NCI-H526 (cell line): ENCODE measurements at regions not wholly inside any gene's neighbourhood (a gene's known extent, or its start where the extent isn't known, plus 50 kb on each side); places are given as distances from the start of the nearest gene placed in this dataset.
A peak's percentile ranks its signal among the peaks of the same experiment; 100 is the strongest.

Source experiments
- DNase-seq, 2 experiments: peaks; one replicate each; lab custom pipeline; 2025; lab: John Stamatoyannopoulos, UW

DNA sequence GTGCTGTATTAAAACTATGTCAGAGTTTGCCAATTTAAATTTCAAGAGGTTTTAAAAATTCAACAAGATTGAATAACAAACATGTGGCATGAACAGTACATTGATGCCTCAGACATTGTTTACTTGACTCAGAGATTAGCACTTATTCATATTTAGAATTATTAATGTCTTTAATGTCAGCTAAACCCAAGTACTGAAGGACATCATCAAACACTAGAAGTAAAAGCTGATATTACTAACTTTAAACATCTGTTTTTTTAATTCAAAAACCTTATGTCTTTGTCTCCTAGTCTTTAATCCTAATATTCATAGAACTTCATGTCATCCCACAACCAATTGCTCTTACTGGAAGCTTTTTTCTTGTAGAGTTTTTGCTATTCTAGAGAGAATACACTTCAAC is 406.2 kb upstream of the PCDH7 start:
- no peak for DNase-seq

DNA sequence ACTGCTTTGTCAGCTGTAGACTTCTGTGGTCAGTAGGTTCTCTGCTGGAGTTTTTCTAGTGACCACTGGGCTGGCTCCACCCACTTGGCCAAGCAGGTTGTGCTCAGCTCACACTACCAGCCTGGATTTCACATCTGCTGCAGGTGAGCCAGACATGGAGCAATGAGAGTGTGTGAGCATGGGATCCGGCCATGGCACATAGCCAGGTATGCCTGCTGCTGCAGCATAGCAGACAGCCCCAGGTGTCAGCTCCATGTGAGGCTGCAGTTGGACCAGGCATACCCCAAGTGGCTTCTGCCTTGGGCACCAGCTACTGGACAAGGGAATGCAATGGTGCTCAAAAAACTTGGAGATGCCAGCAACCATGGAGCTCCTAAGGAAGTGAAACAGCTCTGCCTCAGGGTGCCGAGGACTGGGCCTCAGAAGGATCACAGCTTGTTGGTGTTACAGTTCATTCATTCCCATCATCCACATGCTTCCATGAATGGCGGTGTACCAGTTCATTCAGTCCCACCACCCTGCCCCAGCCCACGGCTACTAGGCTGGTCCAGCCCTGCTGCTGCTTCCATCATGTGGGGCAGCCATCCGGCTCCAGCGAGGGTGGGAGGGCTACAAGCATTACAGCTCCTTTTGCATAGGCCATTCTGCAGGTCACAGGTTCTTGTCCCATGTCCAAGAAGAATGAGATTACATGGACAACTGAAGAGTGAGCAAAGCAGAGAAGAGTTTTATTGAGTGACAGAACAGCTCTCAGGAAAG is 389.1 kb upstream of the PCDH7 start:
- no peak for DNase-seq

DNA sequence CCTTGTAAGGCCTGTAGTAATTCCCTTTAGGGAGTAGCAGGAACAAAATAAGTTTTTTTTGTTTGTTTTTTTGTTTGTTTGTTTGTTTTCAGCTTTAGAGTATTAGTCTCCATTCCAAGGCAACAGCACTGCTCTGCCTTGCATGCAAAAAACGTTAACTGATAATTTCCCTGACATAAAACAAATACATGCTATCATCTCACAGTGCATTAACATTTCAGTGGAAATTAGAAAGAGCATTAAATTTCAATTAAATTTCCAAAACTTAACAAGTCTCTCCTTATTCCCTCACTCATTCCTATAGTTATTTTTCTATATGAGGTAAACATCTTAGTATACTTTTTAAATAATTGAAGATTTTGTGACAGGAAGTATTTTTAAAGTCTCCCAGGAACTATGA is 378.4 kb upstream of the PCDH7 start:
- DNase-seq: no peak

DNA sequence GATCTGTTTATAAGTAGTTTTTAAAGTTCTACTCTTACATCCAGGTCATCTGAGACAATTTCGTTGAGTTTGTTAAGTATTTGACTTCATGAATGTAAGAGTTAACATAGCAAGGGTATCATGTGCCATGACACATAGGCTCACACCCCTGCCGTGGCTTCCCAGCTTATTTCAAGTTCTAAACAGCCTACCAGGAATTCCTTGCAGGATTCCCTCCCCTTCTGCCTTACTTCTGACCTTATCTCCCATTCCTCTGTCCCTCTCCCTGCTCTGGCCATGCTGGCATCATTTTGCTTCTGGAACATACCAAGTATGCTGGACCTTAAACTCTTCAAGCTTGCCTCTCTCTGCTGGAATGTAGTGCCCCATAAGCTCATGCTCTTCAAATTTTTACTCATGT is 369.9 kb upstream of the PCDH7 start:
- DNase-seq: no peak

DNA sequence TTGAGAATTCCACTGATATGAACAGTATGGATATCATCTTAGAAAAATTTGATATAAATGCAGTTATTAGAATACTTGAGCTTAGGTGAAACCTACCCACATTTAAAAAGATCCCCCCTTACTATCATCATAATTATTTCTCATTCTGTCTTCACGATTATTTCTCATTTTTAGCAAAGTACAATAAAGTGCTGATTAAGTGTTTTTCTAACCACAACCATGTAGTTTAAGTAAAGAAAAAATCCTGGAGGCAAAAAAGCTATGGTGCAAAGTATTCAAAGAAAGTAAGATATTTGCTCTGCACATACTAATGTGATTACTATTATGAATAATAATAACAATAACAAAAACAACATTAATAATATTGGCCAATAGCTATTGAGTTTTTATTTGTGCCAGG is 365.6 kb upstream of the PCDH7 start:
- DNase-seq: no peak

DNA sequence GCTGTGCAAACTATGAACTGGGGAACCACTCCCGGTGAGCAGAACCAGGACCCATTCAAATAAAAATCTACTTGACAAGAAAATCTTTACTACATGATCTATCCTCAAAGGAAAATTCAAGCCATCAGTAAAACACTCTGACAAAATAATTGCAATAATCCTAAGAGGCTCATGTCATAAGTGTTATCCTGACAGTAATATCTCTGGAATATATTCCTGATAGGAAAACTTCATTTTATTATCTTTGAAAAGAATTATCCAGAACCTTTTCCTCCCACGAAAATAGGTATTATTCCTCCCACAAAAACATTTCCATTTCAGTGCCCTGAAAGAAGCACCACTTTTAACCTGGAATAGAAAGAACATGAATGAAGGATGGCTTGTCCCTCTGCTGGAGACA is 357.7 kb upstream of the PCDH7 start:
- DNase-seq: no peak

DNA sequence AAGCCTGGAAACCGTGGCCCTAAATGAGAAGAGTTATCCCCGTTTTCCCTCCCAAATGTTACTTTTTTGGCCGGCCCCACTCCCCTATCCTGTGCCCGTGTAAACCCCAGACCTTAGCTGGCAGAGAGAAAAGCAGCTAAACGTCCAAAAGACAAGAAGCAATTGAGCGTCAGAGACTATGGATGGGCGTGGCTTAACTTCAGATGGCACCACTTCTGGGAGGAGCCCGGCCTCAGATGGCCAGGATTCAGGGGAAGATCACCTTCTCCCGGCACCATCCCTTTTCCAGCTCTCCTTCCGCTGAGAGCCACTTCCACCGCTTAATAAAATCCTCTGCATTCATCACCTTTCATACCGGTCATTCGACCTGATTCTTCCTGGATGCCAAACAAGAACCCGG is 350.1 kb upstream of the PCDH7 start:
- DNase-seq: peak in 1 of 2 experiments; percentile 6

DNA sequence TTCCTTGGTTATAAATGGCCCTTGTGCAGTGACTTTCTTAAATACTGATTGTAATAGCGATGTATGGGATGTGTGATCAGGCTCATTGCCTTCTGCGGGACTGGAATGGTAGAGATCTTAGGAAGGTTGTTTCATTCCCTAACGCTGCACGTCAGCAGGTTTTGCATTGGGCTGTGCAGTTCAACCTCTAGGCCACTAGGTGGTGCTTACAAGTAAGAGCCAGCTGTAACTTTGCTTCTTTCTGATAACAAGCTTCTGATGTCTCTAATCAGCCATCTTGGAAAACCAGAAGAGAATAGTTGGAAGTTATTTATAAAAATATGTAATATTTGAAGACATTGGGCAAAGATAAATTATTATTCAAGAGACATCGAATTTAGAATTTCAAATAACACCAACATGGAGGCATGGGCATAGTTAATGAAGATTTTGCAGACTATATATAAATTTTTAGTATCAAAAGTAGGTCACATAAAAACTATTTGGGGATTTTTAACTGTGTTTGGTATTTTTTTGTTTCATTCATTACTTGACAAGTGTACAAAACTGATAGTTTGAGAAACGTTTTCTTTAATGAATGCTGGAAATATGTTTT is 339.7 kb upstream of the PCDH7 start:
- peak; percentile 47 to 80 for DNase-seq

DNA sequence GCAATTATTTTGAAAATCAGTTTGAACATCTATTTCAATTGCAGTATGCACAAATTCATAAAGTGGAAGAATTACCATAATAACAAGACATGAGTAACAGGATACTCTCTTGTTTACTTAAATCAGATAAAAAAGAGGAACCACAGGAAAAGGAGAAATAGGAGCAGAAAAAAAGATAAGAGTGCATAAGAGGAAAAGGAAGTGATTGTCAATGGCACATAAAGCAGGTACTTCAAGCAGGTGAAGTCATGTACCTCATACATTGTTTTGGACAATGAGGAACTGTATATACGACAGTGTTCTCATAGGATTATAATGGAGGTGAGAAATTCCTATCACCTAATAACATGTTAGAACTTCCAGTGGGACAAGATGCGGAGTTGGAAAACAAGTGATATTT is 334.5 kb upstream of the PCDH7 start:
- DNase-seq: no peak

DNA sequence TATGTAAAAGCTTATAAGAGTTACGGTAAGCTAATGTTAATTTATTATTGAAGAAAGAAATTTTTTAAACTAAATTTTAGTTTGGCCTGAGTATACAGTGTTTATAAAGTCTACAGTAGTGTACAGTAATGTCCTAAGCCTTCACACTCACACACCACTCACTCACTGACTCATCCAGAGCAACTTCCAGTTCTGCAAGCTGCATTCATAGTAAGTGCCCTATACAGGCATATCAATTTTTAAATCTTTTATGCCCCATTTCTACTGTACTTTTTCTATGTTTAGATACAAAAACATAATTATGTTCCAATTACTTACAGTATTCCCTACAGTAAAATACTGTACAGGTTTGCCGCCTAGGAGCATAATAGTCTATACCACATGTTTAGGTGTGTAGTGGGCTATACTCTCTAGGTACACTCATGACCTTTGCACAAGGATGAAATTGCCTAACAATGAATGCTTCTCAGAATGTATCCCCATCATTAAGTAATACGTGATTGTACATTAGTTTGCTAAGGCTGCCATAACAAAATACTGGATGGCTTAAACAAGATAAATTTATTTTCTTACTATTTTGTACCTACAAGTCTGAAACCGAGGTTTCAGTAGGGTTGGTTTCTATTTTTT is 333.8 kb upstream of the PCDH7 start:
- DNase-seq: no peak

DNA sequence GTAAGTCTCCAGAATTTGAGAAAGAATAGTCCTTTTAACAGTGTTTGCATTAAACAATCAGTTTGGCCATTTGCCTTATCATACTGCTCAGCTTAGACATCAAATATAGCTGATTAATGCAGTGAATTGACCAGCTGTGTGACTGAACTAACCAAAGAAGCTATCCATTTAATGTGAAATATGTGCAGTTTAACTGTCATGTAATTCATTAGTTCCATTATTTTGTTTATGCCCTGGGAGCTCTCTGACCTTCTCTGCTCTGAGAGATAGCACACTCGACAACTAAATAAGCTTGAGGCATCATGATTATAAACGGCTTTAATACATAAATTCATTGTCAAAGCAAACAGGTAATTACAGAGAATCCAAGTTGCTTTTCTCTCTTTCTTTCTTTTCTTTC is 324.3 kb upstream of the PCDH7 start:
- no peak for DNase-seq

DNA sequence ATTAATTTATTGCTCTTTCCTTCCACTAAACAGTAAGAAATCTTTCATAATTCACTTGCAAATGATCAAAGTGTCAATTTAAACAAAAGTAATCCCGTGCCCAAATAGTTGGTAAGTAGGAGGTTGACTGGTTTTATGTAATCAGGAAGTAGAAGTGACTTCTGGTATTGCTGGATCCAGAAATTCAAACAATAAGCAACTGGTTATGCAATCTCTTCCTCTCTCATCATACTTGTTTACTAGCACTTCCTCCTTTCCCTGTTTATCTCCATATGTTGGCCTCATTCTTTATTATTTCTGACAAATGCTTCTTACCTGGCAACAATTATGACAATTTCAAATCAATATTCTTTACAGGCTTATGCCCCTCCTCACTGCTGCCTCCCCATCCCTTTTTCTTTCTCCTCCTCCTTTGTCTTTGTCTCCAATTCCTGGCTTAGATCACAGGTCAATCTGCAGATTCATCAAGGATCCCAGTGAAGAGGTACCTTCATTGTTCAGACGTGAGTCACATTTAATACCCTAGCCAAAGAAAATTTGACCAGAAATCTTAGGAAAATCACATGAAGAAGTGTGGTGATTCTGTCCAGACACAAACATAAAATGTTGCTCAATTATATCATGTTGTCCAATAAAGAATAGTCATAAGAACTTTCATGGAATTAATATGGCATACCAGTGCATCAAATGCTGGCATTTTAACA is 323.2 kb upstream of the PCDH7 start:
- no peak for DNase-seq

DNA sequence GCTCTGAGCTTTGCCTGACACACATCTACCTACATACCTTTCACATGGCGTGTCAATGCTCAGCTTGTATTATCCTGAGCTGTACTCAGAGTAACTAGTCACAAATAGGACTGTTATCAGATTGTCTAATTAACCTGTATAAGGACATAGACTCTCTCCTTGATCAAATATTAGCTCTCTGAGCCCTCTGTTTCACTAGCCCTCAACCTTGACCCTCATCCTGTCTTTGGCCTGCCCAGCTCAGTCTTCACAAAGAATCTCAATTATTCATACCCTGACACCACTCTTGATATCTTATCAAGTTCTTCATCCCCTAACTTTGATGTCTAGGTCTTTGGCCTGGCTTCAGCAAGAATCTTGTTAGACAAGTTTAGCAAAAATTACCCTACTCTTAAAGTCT is 320.7 kb upstream of the PCDH7 start:
- no peak for DNase-seq

DNA sequence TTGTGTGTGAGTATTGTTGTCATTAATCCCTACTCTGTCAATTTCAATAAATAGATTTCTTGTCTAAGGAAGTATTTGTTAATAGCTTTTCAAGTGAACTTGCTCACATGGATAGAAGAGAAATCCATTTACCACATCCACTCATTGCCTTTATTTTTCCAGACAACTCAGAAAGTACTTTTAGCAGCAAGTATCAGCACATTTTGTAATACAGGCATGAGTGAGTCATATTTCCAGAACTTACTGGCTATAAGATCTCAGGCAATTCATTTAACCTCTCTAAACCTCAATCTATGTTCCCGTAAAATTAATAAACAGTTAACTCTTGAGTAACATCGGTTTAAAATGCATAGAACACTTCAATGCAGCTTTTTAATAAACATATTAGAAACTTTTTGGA is 317.9 kb upstream of the PCDH7 start:
- no peak for DNase-seq

DNA sequence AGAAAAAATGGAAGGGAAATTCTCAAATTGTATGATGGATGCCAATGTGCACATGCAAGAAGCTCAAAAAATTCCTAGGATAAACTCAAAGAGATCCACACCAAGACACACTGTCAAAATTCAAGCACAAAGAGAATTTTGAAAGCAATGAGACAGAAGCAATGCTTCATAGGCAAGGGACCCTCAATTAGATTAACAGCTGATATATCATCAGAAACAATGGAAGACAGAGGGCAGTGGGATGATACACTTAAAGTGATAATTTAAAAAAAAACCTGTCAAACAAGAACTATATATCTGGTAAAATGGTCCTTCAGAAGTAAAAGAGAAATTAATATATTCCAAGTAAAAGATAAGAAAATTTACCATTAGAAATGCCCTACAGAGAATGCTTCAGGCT is 306.3 kb upstream of the PCDH7 start:
- DNase-seq: no peak

DNA sequence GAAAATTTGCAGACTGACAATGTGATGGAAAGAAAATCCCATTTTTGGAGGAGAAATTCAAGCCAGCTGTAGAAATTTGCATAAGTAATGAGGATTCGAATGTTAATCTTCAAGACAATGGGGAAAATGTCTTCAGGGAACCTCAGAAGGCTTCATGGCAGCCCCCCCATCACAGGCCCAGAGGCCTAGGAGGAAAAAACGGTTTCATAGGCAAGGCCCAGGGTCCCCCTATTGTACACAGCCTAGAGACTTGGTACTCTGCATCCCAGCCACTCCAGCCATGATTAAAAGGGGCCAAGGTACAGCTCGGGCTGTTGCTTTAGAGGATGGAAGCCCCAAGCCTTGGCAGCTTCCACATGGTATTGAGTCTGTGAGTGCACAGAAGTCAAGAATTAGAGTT is 303.6 kb upstream of the PCDH7 start:
- no peak for DNase-seq

DNA sequence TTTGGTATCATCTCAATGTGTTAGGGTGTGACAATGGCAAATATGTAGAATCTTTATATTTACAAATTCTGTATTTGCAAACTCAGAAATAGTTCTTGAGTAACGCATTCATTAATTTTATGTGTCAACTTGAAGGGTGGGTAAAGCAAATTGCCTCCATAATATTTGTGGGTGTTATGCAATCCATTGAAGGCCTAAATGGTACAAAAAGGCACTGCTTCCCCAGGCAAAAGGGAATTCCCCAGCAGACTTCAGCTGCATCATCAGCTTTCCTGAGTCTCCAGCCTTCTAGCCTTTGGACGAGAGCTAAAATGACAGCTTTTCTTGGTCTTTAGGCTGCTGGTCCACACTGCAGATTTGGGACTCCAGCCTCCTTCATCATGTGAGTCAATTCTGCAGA is 292.2 kb upstream of the PCDH7 start:
- DNase-seq: no peak

DNA sequence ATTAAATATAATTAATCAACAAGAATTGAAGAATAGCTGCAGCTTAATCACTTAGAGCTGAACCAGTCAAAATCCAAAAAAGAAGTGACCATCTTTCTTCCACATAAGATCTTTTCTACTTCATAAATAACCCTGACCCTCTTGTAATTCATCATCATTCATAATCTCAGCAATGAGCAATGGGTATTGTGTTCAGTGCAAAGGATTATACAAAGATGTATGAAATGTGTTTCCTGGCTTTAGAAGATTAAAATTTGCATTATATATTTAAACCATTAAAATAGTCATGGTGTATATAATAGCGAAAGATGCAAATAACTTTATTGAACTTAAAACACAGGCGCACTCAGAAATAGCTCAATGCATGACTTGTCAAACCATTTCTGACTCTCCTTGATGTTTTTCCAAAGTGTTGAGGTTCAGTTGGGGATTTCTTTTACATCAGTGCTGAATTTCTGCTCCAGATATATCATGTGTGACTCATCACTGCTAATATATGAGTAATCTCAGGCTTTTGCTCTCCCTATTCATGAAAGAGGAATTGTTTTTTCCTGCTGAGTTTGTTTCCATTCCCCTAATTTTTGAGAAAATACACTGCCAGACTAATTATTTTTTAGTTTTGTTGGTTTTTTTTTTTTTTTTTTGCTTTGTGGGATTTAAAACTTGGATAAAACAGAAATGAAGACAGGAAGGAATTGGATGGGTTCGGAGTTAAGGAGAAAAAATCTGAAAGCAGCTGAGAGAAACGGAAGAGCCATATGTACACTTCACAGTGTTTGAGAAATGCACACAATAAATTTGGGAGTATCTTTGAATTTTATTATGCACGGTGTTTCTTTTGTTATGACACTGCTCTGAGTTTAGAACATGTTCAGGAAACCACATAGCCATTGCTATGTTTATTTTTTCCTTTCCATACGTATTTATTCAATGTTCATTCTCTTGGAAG is 290.1 kb upstream of the PCDH7 start:
- no peak for DNase-seq

DNA sequence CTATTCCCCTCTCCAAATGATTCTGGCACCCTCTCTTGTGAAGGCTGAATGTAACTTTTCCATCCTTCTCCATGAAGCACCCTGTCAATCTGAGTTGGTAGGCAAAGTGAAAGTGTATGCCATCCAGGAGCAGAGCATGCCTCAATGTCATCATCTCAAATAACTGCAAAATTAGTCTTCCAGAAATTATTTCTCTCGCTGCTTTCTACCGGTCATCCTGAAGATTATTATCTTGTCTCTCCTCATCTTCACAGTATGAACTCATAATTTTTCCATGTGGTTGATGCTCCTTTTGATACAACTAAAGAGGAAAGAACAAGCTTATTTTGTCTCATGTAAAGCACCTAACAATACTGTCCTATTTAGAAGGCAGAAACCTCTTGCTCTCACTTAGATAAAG is 285.5 kb upstream of the PCDH7 start:
- no peak for DNase-seq

DNA sequence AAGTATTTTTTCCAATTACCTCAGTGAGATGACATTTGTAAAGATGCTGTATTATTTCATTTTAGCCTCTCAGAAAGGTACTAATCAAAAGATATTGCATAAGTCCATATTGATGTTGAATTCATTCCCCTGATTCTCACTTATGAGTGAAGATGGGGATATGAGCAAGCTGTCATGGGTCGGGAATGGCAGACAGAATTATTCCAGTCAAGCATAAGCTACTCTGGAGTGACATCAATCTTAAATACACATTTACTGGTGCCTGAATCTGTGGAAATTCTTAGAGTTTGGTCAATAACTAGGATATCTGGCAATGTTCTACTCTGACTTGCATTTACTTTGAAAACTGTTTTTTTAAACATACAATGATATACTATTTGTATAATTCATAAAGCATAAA is 283.8 kb upstream of the PCDH7 start:
- DNase-seq: no peak

DNA sequence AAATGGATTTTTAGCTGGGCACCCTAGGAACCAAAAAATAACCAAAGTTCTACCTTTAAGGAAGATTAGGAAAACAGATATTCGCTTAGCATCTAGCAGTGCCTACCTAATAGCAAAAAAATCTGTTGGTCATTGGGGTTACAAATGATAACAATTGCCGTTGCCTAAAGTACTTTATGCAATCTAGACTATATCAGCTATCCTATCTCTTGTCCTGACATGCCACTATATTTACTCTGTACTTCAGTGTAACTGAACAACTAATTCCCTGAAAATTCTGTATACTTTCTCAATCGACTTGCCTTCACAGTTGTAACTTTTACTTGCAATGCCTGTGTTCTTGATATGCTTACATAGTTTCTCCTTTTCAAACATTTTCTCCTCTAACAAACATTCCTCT is 282.9 kb upstream of the PCDH7 start:
- DNase-seq: no peak

DNA sequence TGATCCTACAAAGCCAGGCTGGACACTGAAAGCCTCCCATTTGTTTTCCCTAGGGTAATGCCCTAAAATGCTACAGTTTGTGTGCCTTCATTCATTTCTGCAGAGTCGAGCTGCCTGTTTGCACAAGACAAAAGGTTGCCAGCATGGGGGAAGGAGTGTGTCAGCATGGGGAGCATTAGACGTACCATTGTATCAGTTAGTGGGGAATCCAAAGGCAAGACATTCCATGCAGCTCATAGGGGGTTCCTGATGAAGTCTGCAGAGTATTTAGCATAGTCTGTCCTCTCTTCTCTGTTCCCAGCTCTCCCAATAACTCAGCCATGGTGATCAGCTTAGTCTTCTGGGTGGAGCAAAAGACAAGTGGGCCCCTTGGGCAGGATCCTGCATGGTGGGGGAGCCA is 276.9 kb upstream of the PCDH7 start:
- DNase-seq: no peak
